Esophagus muscularis mucosa (tissue), 4 donors: ENCODE measurements at regions not wholly inside any gene's neighbourhood (a gene's known extent, or its start where the extent isn't known, plus 50 kb on each side); places are given as distances from the start of the nearest gene placed in this dataset.

Source experiments
- DNase-seq: peaks from one replicate; pipeline ENCODE4 v3.0.0-alpha.2; 2017; ENCODE audit errors: extremely low spot score
- H3K27ac ChIP-seq, 4 donors: fragments of 200-600 bp; sonication (generic); replicated peaks in 1 of 4; 1 replicate in 3 of 4; 2 replicates in 1 of 4; pipeline ENCODE4 v1.5.1; 2016 to 2019; ENCODE audit warnings: mild to moderate bottlenecking in 1 of 4
- H3K27me3 ChIP-seq, 4 donors: fragments of 200-600 bp; sonication (generic); one replicate each; pipeline versions ENCODE4 v1.5.1 to v1.6.0; 2016 to 2019
- H3K36me3 ChIP-seq, 4 donors: fragments of 200-600 bp; sonication (generic); one replicate each; pipeline ENCODE4 v1.5.1; 2016 to 2019
- H3K4me1 ChIP-seq, 4 donors: fragments of 200-600 bp; sonication (generic); one replicate each; pipeline ENCODE4 v1.5.1; 2016 to 2019
- H3K4me3 ChIP-seq, 4 donors: fragments of 200-600 bp; sonication (generic); 1 replicate in 2 of 4; 2 replicates in 2 of 4; pipeline ENCODE4 v1.5.1; 2016 to 2019; ENCODE audit warnings: mild to moderate bottlenecking in 4 of 4, moderate library complexity in 1 of 4
- H3K9me3 ChIP-seq, 4 donors: fragments of 200-600 bp; sonication (generic); 1 replicate in 3 of 4; 2 replicates in 1 of 4; pipeline ENCODE4 v1.5.1; 2016 to 2019
- EP300 ChIP-seq: sonication (generic); formaldehyde crosslinking; IDR thresholded peaks from one replicate; pipeline ENCODE4 v1.6.1; 2017; ENCODE audit warnings: antibody characterized with exemption
- POLR2A ChIP-seq: fragments of 450-650 bp; IDR thresholded peaks from one replicate; pipeline ENCODE4 v1.6.1; 2017; ENCODE audit warnings: antibody characterized with exemption, moderate library complexity, mild to moderate bottlenecking, low read depth
- POLR2AphosphoS5 ChIP-seq, 2 donors: sonication (generic); formaldehyde crosslinking; IDR thresholded peaks; one replicate each; pipeline ENCODE4 v1.6.1; 2017; ENCODE audit warnings: antibody characterized with exemption in 2 of 2
- WGBS: methylation state at CpG from one replicate; pipeline ENCODE4 v1.1.5; 2018; 5-methylcytosine and 5-hydroxymethylcytosine counted together
- intact Hi-C: fragments of 100-400 bp; cut with DNase I; formaldehyde crosslinking; loops from one replicate; pipeline ENCODE4 v1.15.1; 2023
- TF ChIP-seq, protein P1 (sequence below), 3 experiments: fragments of 200-600 bp in 2 of 3; fragments of 450-650 bp in 1 of 3; sonication (generic) in 2 of 3; IDR thresholded peaks; one replicate each; pipeline ENCODE4 v1.5.1; 2017 to 2019; ENCODE audit warnings: antibody characterized with exemption in 3 of 3, mild to moderate bottlenecking in 2 of 3, moderate library complexity in 1 of 3

GRCh38 chr4:80137631-80138030, 59.7 kb upstream of the PRDM8 start:
- H3K4me3 ChIP-seq = no peak overlapping the region
- H3K27ac ChIP-seq = no peak overlapping the region
- no peaks in the 10 kb centered on the region for H3K4me1 ChIP-seq
- no peak for DNase-seq
- H3K36me3 ChIP-seq = no peaks in the 10 kb centered on the region
- H3K27me3 ChIP-seq = no peaks in the 10 kb centered on the region
- 79% methylated on average over 5 of the region's 5 CpGs for WGBS
- no peak for TF ChIP-seq POLR2AphosphoS5 (IDR thresholded peaks at IDR 0.05)
- no peak for TF ChIP-seq POLR2A
- TF ChIP-seq EP300 = no peak
- TF ChIP-seq, protein P1, sequence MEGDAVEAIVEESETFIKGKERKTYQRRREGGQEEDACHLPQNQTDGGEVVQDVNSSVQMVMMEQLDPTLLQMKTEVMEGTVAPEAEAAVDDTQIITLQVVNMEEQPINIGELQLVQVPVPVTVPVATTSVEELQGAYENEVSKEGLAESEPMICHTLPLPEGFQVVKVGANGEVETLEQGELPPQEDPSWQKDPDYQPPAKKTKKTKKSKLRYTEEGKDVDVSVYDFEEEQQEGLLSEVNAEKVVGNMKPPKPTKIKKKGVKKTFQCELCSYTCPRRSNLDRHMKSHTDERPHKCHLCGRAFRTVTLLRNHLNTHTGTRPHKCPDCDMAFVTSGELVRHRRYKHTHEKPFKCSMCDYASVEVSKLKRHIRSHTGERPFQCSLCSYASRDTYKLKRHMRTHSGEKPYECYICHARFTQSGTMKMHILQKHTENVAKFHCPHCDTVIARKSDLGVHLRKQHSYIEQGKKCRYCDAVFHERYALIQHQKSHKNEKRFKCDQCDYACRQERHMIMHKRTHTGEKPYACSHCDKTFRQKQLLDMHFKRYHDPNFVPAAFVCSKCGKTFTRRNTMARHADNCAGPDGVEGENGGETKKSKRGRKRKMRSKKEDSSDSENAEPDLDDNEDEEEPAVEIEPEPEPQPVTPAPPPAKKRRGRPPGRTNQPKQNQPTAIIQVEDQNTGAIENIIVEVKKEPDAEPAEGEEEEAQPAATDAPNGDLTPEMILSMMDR (IDR thresholded peaks at IDR 0.05) = no peak
- intact Hi-C loops = no loop called here
- peaks cover 0 to 4% (median 0%) of the 10 kb centered on the region in 4 donors for H3K9me3 ChIP-seq

DNA sequence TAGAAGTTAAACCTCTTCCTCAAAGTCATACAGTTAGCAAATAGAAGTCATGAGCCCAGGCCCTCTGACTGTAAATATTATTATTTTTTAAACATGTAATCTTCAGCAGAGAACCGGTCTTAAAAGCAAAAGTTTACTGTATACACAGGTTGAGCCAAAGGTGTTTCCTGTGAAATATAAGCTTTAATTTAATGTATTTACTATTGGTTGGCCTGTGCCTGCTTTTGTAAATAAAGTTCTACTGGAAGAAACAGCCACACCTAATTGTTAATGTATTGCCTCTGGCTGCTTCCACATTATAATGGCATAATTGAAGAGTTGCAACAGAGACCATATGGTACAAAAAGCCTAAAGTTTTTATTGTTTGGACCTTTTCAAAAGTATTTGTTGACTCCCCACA, 61.0 kb upstream of the PRDM8 start:
- WGBS = 90% methylated on average over 1 of the region's 1 CpG
- TF ChIP-seq POLR2AphosphoS5 (IDR thresholded peaks at IDR 0.05) (no peak), EP300 (no peak), POLR2A (no peak)
- TF ChIP-seq, protein P1 (IDR thresholded peaks at IDR 0.05) = no peak
- H3K4me3 ChIP-seq = no peak overlapping the region
- H3K4me1 ChIP-seq = no peaks in the 10 kb centered on the region
- H3K27me3 ChIP-seq = no peaks in the 10 kb centered on the region
- peaks cover 0 to 4% (median 0%) of the 10 kb centered on the region in 4 donors for H3K9me3 ChIP-seq
- DNase-seq = no peak
- H3K27ac ChIP-seq = no peak overlapping the region
- intact Hi-C loops = no loop called here
- H3K36me3 ChIP-seq = no peaks in the 10 kb centered on the region

DNA sequence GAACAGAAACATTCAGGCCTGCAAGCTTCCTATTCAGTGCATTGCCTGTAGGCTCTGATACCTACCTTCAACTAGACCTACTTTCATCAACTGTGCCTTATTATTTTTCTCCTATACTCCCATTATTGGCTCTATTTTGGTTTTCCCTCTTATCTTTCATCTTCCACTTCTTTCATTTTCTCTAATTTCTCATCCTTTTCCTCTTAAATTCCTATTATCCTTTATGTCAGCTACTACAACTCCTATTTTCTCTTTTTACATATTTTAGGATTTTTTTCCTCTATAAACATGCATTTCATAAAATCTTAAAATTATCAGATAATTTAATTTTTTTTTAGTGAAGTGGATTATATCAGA, 61.6 kb upstream of the PRDM8 start:
- TF ChIP-seq EP300 = no peak
- TF ChIP-seq POLR2AphosphoS5 (IDR thresholded peaks at IDR 0.05) = no peak
- no peak for TF ChIP-seq POLR2A
- TF ChIP-seq, protein P1 (IDR thresholded peaks at IDR 0.05) = no peak
- intact Hi-C loops = no loop called here
- no peaks in the 10 kb centered on the region for H3K36me3 ChIP-seq
- H3K9me3 ChIP-seq = peaks cover 0 to 4% (median 0%) of the 10 kb centered on the region in 4 donors
- no peak overlapping the region for H3K27ac ChIP-seq
- no peaks in the 10 kb centered on the region for H3K4me1 ChIP-seq
- no peak for DNase-seq
- no peak overlapping the region for H3K4me3 ChIP-seq
- H3K27me3 ChIP-seq = no peaks in the 10 kb centered on the region

DNA sequence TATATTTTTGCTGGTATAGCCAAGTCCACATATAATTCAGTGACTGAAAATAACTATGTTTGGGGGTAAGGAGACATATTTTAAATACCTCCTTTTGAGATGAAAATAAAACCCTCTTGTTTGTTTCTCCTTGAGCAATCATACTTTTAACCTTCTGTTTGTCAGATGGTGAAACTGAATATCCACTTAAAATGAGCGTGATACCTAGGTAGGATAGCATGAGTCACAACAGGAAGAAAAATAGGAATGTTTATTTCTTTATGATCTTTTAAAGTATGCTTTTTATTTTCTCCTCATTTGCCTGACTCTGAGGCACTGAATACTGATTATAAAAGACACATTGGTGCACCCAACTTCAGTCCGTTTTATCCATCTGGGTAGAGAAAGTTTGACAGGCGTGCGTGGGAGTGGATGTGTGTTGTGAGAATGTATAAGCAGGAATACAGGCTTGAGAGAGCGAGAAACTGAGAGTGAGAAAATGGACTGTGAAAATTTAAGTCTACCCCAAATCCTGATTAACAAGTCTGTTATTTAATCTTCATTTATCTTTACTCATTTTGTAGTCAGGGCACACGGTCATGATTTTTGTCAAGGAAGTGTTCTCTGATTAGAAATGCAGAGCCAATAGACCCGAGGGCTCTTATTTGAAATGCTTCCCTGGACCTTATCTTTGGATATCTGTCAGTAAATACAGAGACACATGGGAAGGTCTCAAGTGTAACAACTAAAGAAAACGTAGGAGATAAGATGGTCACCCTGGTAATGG, 62.1 kb upstream of the ANTXR2 start:
- H3K27me3 ChIP-seq = no peaks in the 10 kb centered on the region
- no peak overlapping the region for H3K4me3 ChIP-seq
- 88% methylated on average over 8 of the region's 8 CpGs for WGBS
- DNase-seq = no peak
- TF ChIP-seq, protein P1 (IDR thresholded peaks at IDR 0.05) = no peak
- TF ChIP-seq EP300 = no peak
- intact Hi-C loops = no loop called here
- no peak overlapping the region for H3K27ac ChIP-seq
- no peaks in the 10 kb centered on the region for H3K36me3 ChIP-seq
- H3K4me1 ChIP-seq = no peaks in the 10 kb centered on the region
- peaks cover 0 to 4% (median 0%) of the 10 kb centered on the region in 4 donors for H3K9me3 ChIP-seq

DNA sequence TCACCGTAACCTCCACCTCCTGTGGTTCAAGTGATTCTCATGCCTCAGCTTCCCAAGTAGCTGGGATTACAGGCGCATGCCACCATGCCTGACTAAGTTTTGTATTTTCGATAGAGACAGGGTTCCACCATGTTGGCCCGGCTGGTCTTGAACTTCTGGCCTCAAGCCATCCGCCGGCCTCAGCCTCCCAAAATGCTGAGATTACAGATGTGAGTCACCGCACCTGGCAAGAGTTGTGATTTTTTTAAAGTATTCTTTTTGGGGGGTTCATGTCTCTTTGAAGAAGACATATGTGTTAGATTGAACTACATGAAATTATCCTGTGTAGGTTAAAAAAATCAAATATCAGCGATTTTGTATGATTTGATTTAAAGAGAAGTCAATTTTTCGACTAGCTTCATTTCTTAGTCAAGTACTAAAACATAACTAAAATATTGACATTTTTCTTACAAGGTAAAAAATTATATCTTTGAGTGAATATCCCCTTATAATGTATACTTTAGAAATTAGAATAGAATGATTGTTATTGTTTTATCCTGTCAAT, 60.3 kb upstream of the ANTXR2 start:
- H3K27me3 ChIP-seq = no peaks in the 10 kb centered on the region
- no peak for TF ChIP-seq POLR2A
- no peak for TF ChIP-seq EP300
- TF ChIP-seq POLR2AphosphoS5 (IDR thresholded peaks at IDR 0.05) = no peak
- TF ChIP-seq, protein P1 (IDR thresholded peaks at IDR 0.05) = no peak
- no peaks in the 10 kb centered on the region for H3K4me1 ChIP-seq
- H3K4me3 ChIP-seq = no peak overlapping the region
- DNase-seq = no peak
- WGBS = 97% methylated on average over 9 of the region's 9 CpGs
- peaks cover 0 to 4% (median 0%) of the 10 kb centered on the region in 4 donors for H3K9me3 ChIP-seq
- intact Hi-C loops = no loop called here
- no peak overlapping the region for H3K27ac ChIP-seq
- no peaks in the 10 kb centered on the region for H3K36me3 ChIP-seq
